ENCODE measurements at regions not wholly inside any gene's neighbourhood (a gene's known extent, or its start where the extent isn't known, plus 50 kb on each side); places are given as distances from the start of the nearest gene placed in this dataset.

DNA sequence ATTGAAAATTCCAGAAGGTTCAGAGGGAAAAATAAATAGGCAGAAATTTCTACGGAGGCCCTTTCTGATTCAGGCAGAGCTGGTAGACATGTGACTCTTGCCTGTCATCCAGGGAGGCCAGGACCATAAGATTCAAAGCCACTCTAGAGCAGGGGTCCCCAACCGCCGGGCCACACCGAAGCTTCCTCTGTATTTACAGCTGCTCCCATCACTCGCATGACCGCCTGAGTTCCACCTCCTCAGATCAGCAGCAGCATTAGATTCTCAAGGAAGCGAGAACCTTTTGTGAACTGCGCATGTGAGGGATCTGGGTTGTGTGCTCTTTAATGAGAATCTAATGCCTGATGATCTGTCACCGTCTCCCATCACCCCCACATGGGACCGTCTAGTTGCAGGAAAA, 72.2 kb downstream of the RWDD4 start:
- no peaks in the 10 kb centered on the region; the same call in 1 of the 2 replicates for H3K9me3 ChIP-seq (ENCODE audit: control insufficient read depth, insufficient read depth, low read length)
- no peak for DNase-seq (ENCODE audit: low read depth, low spot score)
- TF ChIP-seq, protein P1, sequence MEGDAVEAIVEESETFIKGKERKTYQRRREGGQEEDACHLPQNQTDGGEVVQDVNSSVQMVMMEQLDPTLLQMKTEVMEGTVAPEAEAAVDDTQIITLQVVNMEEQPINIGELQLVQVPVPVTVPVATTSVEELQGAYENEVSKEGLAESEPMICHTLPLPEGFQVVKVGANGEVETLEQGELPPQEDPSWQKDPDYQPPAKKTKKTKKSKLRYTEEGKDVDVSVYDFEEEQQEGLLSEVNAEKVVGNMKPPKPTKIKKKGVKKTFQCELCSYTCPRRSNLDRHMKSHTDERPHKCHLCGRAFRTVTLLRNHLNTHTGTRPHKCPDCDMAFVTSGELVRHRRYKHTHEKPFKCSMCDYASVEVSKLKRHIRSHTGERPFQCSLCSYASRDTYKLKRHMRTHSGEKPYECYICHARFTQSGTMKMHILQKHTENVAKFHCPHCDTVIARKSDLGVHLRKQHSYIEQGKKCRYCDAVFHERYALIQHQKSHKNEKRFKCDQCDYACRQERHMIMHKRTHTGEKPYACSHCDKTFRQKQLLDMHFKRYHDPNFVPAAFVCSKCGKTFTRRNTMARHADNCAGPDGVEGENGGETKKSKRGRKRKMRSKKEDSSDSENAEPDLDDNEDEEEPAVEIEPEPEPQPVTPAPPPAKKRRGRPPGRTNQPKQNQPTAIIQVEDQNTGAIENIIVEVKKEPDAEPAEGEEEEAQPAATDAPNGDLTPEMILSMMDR (IDR thresholded peaks at IDR 0.05; ENCODE audit: low read depth, low read length), result no peak
- no peaks in the 10 kb centered on the region for H3K27me3 ChIP-seq (ENCODE audit: control insufficient read depth, insufficient read depth, low read length)
- H3K27ac ChIP-seq (ENCODE audit: low read depth, low read length), result no peak overlapping the region
- CTCF ChIA-PET, result interaction anchor here (1.8 kb wide), 1 partner anchor 8 kb away, joined by 6 read pairs; no protein-coding TSS in a partner anchor
- H3K4me3 ChIP-seq (ENCODE audit: low read depth, low read length), result no peak overlapping the region
- POLR2A ChIA-PET, result no interaction called here

DNA sequence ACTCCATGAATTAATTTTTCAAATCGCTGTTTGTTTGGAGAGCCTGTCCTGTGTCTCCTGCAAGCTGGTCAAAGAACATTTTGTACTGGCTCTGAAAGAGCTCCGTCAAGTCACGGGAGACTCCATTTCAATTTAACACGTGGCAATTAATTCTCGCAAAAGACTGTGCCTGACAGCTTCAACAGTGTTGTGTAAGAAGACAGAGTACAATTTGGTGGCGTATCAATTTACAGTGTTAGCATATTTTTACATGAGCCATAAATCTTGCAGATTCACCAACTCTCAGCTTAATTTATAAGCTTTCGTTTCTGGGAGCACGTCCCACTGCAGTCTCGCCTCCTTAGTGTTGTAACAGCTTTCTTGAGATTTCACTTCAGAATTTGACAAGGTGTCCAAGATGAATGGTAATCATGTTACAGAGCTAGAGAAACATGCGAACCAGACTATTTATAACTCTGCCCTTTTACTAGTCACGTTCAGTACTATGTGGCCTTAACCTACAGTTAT, 70.8 kb downstream of the RWDD4 start:
- Histone ChIP-seq H3K4me3 (ENCODE audit: low read depth, low read length) (peak overlapping the region; percentile 7; the same call in 1 of the 2 replicates), H3K27ac (ENCODE audit: low read depth, low read length) (no peak overlapping the region), H3K9me3 (ENCODE audit: control insufficient read depth, insufficient read depth, low read length) (no peaks in the 10 kb centered on the region; the same call in 1 of the 2 replicates), H3K27me3 (ENCODE audit: control insufficient read depth, insufficient read depth, low read length) (no peaks in the 10 kb centered on the region)
- TF ChIP-seq, protein P1 (IDR thresholded peaks at IDR 0.05; ENCODE audit: low read depth, low read length), result no peak
- ChIA-PET POLR2A (interaction anchor here (0.6 to 1.3 kb wide), 3 partner anchors 11 to 84 kb away, joined by 3 to 5 read pairs (median 3); no protein-coding TSS in a partner anchor), CTCF (interaction anchor here (1.5 to 1.8 kb wide), 2 partner anchors 9 to 12 kb away, joined by 6 read pairs; no protein-coding TSS in a partner anchor)
- DNase-seq (ENCODE audit: low read depth, low spot score), result peak; percentile 11

DNA sequence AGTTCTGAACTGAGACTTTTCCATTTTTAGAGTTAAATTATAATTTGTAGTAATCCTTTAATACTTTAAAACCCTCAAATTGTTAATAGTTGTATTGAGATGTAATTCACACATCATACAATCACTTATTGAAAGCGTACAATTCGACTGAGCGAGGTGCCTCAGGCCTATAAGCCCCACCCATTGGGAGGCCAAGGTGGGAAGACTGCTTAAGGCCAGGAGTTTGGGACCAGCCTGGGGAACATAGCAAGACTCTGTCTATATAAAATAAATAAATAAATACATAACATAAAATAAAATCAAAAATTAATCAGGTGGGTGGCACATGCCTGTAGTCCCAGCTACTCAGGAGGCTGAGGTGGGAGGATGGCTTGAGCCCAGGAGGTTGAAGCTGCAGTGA, 70.3 kb downstream of the RWDD4 start:
- H3K27me3 ChIP-seq (ENCODE audit: control insufficient read depth, insufficient read depth, low read length), result no peaks in the 10 kb centered on the region
- CTCF ChIA-PET, result interaction anchor here (1.5 to 1.8 kb wide), 2 partner anchors 10 to 11 kb away, joined by 6 read pairs; no protein-coding TSS in a partner anchor
- TF ChIP-seq, protein P1 (IDR thresholded peaks at IDR 0.05; ENCODE audit: low read depth, low read length), result no peak
- H3K4me3 ChIP-seq (ENCODE audit: low read depth, low read length), result no peak overlapping the region
- POLR2A ChIA-PET, result interaction anchor here (1.2 to 1.3 kb wide), 2 partner anchors 12 to 85 kb away, joined by 3 to 5 read pairs; no protein-coding TSS in a partner anchor
- H3K9me3 ChIP-seq (ENCODE audit: control insufficient read depth, insufficient read depth, low read length), result no peaks in the 10 kb centered on the region; the same call in 1 of the 2 replicates
- DNase-seq (ENCODE audit: low read depth, low spot score), result no peak
- no peak overlapping the region for H3K27ac ChIP-seq (ENCODE audit: low read depth, low read length)

DNA sequence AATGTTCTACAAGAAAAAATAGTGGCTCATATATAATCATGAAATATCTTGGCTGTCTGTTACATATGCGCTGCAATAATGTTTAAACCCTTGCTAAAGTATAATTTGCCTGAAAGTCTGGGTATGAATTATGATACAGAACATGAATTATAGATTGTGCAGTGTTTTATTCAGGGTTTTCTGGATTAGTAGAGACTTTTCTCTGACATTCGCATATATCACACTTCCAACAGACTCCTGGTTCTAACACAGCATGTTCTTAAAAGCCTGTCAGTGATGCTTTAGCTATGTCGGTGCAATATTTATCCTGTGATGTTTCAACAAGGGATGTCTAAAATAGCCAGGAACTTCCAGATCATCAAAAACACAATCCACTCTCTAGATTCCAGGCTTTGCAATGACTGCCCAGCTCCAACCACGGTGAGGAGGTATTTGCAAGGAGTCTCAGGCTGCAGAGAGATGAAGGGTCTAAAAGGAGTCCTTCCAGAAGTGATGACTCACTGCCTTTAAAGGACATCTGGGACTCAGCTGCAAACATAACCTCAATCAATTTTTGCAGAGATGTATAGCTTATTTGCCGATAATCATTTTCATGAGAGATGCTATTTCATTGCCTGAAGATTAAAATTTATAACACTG, 69.4 kb downstream of the RWDD4 start:
- no peak for DNase-seq (ENCODE audit: low read depth, low spot score)
- POLR2A ChIA-PET, result no interaction called here
- H3K4me3 ChIP-seq (ENCODE audit: low read depth, low read length), result no peak overlapping the region
- no peaks in the 10 kb centered on the region for H3K9me3 ChIP-seq (ENCODE audit: control insufficient read depth, insufficient read depth, low read length)
- TF ChIP-seq, protein P1 (IDR thresholded peaks at IDR 0.05; ENCODE audit: low read depth, low read length), result no peak
- no peak overlapping the region for H3K27ac ChIP-seq (ENCODE audit: low read depth, low read length)
- CTCF ChIA-PET, result no interaction called here
- H3K27me3 ChIP-seq (ENCODE audit: control insufficient read depth, insufficient read depth, low read length), result no peaks in the 10 kb centered on the region
